OCI-LY1 (cell line): ENCODE measurements at regions not wholly inside any gene's neighbourhood (a gene's known extent, or its start where the extent isn't known, plus 50 kb on each side); places are given as distances from the start of the nearest gene placed in this dataset.

ENCODE experiments used
- H2AFZ ChIP-seq: fragments of 200-600 bp; sonication (generic), shearing (Covaris generic); 2 replicates; pipeline ENCODE4 v1.6.0; 2014; ENCODE audit warnings: antibody characterized with exemption, mild to moderate bottlenecking, low read length
- H3F3A ChIP-seq: fragments of 200-600 bp; sonication (generic), shearing (Covaris generic); 2 replicates; pipeline ENCODE4 v1.6.0; 2014; ENCODE audit warnings: mild to moderate bottlenecking, antibody characterized with exemption, low read length, moderate library complexity; ENCODE audit not compliant: insufficient read depth
- H3K27ac ChIP-seq: fragments of 200-600 bp; sonication (generic); 2 replicates; pipeline ENCODE4 v1.5.1; 2014; ENCODE audit warnings: low read length, mixed run types, mild to moderate bottlenecking, low read depth; ENCODE audit not compliant: poor library complexity, severe bottlenecking
- H3K27me3 ChIP-seq: fragments of 200-600 bp; sonication (generic); 2 replicates; pipeline ENCODE4 v1.6.0; 2014; ENCODE audit warnings: antibody characterized with exemption, mild to moderate bottlenecking, low read length, moderate library complexity; ENCODE audit not compliant: insufficient read depth
- H3K36me3 ChIP-seq: fragments of 200-600 bp; sonication (generic); 2 replicates; pipeline ENCODE4 v1.6.1; 2014; ENCODE audit warnings: mild to moderate bottlenecking, antibody characterized with exemption, low read length, moderate library complexity, mixed read lengths; ENCODE audit not compliant: insufficient read depth
- H3K4me1 ChIP-seq: fragments of 200-600 bp; sonication (generic); 2 replicates; pipeline ENCODE4 v1.5.1; 2014; ENCODE audit warnings: mild to moderate bottlenecking, low read length, moderate library complexity; ENCODE audit not compliant: insufficient read depth, severe bottlenecking
- H3K4me2 ChIP-seq: fragments of 200-600 bp; sonication (generic), shearing (Covaris generic); 2 replicates; pipeline ENCODE4 v1.6.1; 2014; ENCODE audit warnings: low read length
- H3K4me3 ChIP-seq: fragments of 200-600 bp; sonication (generic); 2 replicates; pipeline ENCODE4 v1.5.1; 2014; ENCODE audit warnings: low read length, low read depth, mild to moderate bottlenecking, mixed read lengths; ENCODE audit not compliant: poor library complexity, severe bottlenecking
- H3K79me2 ChIP-seq: fragments of 200-600 bp; shearing (Covaris generic); 2 replicates; pipeline ENCODE4 v1.6.1; 2016; ENCODE audit warnings: mixed run types, low read length, mixed read lengths; ENCODE audit not compliant: insufficient read depth
- H3K9ac ChIP-seq: fragments of 200-600 bp; sonication (generic), shearing (Covaris generic); 2 replicates; pipeline ENCODE4 v1.6.1; 2014; ENCODE audit warnings: mild to moderate bottlenecking, low read length, mixed read lengths
- H3K9me2 ChIP-seq: fragments of 200-600 bp; sonication (generic), shearing (Covaris generic); 2 replicates; pipeline ENCODE4 v1.6.1; 2014; ENCODE audit warnings: low read depth, mild to moderate bottlenecking, low read length, mixed read lengths
- H3K9me3 ChIP-seq: fragments of 200-600 bp; shearing (Covaris generic); 2 replicates; pipeline ENCODE4 v1.6.1; 2014; ENCODE audit warnings: low read length, mixed read lengths
- H4K20me1 ChIP-seq: fragments of 200-600 bp; sonication (generic), shearing (Covaris generic); 2 replicates; pipeline ENCODE4 v1.6.0; 2016; ENCODE audit warnings: mild to moderate bottlenecking, low read length; ENCODE audit not compliant: insufficient read depth
- EZH2 ChIP-seq: fragments of 200-600 bp; sonication (generic), shearing (Covaris generic); IDR thresholded peaks from 2 replicates; pipeline ENCODE4 v1.8.0; 2017; ENCODE audit warnings: borderline replicate concordance, mixed run types, mild to moderate bottlenecking, antibody characterized with exemption, low read length, moderate library complexity, mixed read lengths
- TF ChIP-seq, protein P1 (sequence below): fragments of 200-600 bp; sonication (generic), shearing (Covaris generic); IDR thresholded peaks from 2 replicates; pipeline ENCODE4 v1.5.1; 2017; ENCODE audit warnings: mild to moderate bottlenecking, antibody characterized with exemption, low read length, moderate library complexity, mixed read lengths

DNA sequence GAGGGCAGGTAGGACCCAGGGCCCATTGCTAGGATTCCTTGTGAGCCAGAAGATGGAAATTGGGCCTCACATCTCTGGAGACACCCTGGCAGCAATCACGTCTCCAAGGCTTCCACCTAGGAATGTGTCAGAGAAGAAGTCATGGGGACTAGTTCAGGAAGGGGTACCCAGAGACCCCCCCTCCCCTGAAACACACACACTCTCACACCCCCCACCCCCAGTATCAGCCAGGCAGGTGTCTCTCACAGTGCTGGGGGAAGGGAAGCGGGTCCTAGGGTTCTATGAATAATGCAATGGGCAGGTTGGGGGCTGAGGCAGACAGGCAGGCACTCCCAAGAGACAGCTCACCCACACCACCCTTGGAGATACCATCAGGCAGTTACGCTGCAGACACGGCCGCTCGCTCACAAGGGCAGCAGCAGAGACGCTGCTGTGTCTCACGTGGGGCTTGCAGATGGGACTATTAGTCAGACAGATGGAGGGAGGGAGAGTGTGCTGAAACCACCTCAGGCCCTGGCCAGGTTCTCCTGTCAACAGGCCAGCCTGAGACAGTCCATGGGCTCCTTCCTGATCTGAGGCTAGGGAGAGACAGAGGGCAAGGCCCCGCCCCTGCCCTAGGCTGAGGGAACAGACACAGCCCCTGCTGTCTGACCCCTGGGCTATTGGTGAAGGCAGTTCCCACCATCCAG, 134.6 kb downstream of the CYP26B1 start:
- H3K4me1 ChIP-seq: no peaks in the 10 kb centered on the region
- H3F3A ChIP-seq: no peaks in the 10 kb centered on the region
- no peak overlapping the region for H3K9ac ChIP-seq
- H3K4me2 ChIP-seq: no peak overlapping the region
- H3K27me3 ChIP-seq: no peaks in the 10 kb centered on the region
- no peaks in the 10 kb centered on the region for H4K20me1 ChIP-seq
- no peak overlapping the region for H3K27ac ChIP-seq
- no peak overlapping the region for H3K4me3 ChIP-seq
- no peaks in the 10 kb centered on the region for H3K9me2 ChIP-seq
- H3K79me2 ChIP-seq: no peaks in the 10 kb centered on the region
- TF ChIP-seq EZH2: no peak
- TF ChIP-seq, protein P1, sequence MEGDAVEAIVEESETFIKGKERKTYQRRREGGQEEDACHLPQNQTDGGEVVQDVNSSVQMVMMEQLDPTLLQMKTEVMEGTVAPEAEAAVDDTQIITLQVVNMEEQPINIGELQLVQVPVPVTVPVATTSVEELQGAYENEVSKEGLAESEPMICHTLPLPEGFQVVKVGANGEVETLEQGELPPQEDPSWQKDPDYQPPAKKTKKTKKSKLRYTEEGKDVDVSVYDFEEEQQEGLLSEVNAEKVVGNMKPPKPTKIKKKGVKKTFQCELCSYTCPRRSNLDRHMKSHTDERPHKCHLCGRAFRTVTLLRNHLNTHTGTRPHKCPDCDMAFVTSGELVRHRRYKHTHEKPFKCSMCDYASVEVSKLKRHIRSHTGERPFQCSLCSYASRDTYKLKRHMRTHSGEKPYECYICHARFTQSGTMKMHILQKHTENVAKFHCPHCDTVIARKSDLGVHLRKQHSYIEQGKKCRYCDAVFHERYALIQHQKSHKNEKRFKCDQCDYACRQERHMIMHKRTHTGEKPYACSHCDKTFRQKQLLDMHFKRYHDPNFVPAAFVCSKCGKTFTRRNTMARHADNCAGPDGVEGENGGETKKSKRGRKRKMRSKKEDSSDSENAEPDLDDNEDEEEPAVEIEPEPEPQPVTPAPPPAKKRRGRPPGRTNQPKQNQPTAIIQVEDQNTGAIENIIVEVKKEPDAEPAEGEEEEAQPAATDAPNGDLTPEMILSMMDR: no peak
- no peaks in the 10 kb centered on the region for H3K36me3 ChIP-seq
- H3K9me3 ChIP-seq: no peaks in the 10 kb centered on the region
- H2AFZ ChIP-seq: no peak overlapping the region

DNA sequence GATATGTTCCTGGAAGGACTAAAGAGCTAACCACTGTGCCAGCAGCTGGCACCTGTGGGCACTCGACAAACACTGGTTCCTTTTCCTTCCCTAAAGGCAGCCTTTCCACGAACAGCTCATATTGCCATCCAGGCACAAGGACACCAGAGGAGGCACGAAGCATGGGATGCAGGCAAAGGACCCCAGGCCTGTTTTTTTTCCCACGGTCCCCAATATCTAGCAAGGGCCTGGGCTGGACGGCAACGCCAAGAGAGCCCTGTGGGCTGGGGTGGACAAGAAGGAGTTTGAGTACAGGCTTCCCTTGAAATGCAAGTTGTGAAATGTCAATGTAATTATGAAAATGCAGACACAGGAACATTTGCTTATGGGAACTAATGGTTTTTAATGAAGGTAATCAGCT, 135.9 kb downstream of the CYP26B1 start:
- Histone ChIP-seq H3K9me2 (no peaks in the 10 kb centered on the region), H3K4me1 (no peaks in the 10 kb centered on the region), H3K27me3 (no peaks in the 10 kb centered on the region), H3K9ac (no peak overlapping the region), H3K36me3 (no peaks in the 10 kb centered on the region), H3K9me3 (no peaks in the 10 kb centered on the region), H3K4me3 (no peak overlapping the region), H3K27ac (no peak overlapping the region), H2AFZ (no peak overlapping the region), H3K4me2 (no peak overlapping the region), H4K20me1 (no peaks in the 10 kb centered on the region), H3K79me2 (no peaks in the 10 kb centered on the region), H3F3A (no peaks in the 10 kb centered on the region)
- TF ChIP-seq, protein P1: no peak
- no peak for TF ChIP-seq EZH2

DNA sequence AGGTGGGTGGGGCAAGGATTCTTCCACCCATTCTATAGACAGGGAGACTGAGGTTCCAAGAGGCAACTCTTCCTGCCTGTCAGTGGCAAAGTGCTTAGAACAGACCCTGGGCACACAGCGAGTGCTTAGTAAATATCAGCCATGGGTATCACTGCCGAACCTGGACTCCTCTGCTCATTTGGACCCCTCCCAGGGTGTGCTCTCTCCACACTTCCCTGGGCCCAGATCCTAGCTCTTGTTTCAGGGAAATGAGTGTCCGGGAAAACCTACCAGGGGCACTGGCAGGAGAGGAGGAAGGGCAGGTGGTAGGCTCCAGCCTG, 136.3 kb downstream of the CYP26B1 start:
- no peaks in the 10 kb centered on the region for H3K36me3 ChIP-seq
- H3K27ac ChIP-seq: no peak overlapping the region
- H2AFZ ChIP-seq: no peak overlapping the region
- no peaks in the 10 kb centered on the region for H3K79me2 ChIP-seq
- H3K9me2 ChIP-seq: no peaks in the 10 kb centered on the region
- no peaks in the 10 kb centered on the region for H4K20me1 ChIP-seq
- H3K4me1 ChIP-seq: no peaks in the 10 kb centered on the region
- no peak overlapping the region for H3K4me2 ChIP-seq
- no peaks in the 10 kb centered on the region; the same call in 1 of the 2 replicates for H3K27me3 ChIP-seq
- no peak for TF ChIP-seq EZH2
- TF ChIP-seq, protein P1: no peak
- no peaks in the 10 kb centered on the region for H3F3A ChIP-seq
- no peak overlapping the region for H3K4me3 ChIP-seq
- no peaks in the 10 kb centered on the region for H3K9me3 ChIP-seq
- H3K9ac ChIP-seq: no peak overlapping the region
